Cortex of kidney (tissue), 1 donor: ENCODE measurements at regions not wholly inside any gene's neighbourhood (a gene's known extent, or its start where the extent isn't known, plus 50 kb on each side); places are given as distances from the start of the nearest gene placed in this dataset.

Experiments
- DNase-seq: peaks from one replicate; lab custom pipeline; 2025; lab: John Stamatoyannopoulos, UW

DNA sequence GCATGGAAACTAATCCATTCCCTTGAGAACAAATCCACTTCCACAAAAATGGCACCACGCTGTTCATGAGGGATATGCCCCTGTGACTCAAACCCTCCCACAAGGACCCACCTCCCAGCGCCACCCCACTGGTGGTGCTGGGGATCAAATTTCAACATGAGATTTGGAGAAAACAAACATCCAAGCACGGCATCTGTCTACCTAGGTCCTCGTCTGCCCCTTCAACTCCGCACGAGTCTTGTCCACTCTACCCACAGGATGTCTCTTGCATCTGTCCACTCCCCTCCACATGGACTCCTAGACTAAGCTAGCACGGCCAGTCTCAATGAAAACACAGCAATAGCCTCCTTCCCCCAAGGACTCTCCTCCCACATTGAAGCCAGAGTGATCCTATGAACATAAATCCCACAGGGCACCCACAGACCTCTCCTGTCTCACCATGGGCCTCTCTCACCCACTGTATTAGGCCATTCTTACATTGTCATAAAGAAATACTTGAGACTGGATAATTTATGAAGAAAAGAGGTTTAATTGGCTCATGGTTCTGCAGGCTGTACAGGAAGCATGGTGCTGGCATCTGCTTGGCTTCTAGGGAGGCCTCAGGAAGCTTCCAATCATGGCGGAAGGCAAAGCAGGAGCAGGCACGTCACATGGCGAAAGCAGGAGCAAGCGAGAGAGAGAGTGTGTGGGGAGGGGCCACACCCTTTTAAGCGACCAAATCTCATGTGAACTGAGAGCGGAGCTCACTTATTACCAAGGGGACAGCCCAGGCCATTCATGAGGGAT lies 101.4 kb downstream of the TOMM20 start:
- no peak for DNase-seq

GRCh38 chr1:235025422-235025984 lies 103.1 kb downstream of the TOMM20 start:
- no peak for DNase-seq

- DNase-seq: no peak
Measured at GRCh38 chr1:235024711-235025421, 103.8 kb downstream of the TOMM20 start.

DNA sequence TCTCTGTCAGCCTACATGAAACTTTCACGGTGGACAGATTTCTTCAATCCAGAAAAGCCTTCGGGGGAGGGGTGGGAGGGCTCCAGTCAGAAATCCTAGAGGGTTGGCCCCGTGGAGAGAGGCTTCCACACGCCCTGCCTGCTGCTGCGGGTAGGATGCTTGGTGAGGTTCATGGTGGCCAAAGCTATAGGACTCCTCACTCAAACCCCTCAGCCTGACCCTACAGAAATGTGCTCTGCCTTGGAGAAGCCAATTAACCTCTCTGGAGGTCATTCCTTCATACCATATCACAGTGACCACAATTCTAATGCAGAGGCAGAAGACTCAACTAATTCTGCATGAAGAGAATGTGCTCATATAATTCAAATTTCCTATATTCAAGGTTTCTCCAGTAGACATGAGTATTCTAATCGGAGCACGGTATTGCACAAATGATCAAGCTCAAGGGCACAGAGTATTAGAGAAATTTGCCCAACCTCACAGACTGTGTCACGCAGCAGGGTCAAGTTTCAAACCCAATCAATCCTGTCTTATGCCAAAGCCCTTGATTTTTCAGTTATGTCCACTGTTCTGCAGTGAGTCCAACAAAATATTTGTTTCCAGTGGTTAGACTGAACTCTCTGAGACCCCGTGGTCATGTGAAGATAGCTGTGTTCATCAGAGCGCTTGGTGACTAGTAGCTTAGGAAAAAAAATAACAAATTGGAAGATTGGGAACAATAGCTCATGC lies 104.8 kb downstream of the TOMM20 start:
- no peak for DNase-seq

- DNase-seq: no peak
Measured at GRCh38 chr1:235022981-235023710, 105.5 kb downstream of the TOMM20 start.

DNA sequence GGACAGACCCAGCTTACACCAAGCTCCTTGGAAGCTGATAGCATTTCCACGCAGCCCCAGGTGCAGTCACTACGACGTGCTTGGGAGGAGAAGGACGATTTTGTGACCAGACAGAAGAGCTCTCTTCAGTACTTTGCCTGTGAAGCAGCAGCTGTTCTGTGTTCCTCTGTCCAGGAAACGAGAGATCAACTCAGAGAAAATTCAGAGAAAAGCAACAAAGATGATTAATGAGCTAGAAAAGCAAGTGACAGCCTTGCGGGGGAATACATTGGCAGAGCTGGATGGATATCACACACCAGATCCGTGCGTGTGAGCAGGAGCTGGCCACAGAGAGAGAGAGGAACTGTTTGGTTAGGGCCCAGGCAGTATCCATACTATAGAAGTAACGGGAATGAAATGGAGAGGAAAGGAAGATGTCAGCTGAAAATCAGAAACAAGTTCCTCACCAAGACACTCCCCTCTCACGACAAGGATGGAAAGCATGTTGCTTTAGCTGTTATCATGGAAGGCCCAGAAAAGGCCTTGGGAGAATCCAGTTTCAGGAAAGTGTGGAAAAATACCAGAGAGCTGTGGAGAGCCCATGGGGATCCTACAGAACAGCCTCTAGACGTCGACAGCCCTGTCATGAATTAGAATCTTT lies 106.2 kb downstream of the TOMM20 start:
- no peak for DNase-seq

- DNase-seq: no peak
Measured at GRCh38 chr1:235021815-235022214, 106.8 kb downstream of the TOMM20 start.

DNA sequence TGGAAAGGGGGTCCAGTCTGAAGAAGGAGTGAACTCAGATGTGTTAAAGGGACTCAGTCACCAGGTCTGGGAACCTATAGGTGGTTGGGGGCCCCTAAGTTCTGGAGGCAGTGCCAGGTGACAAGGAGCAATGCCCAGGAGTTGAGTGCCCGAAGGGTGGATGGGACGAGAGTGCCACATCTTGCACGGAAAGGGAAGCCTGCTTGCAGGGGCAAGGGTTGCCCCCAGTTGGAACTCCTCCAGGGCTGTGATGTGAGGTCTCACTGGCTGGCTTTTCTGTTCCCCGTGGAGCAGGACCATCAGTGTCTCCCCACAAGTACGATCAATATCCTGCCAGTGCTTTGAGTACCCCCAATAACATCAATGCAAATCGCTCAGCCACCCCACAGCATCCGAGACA lies 107.3 kb downstream of the TOMM20 start:
- DNase-seq: no peak

DNA sequence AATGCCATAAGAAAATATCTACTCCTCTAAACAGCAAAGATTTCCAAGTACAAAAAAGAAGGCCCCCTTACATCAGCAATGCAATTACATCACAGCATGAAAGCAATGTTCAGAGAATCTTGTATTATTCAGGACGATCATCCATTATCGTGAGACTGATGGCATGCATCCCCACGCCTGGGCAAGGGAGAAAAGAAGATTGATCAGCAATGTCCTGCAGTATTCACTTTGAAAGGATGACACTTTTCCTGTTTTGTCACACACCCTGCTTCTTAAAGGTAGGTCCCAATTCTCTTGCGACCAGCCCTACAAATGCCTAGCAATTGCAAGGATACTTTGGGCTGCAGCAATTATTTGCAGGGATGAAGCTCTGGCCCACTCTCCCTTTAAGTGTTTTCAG lies 108.7 kb downstream of the TOMM20 start:
- no peak for DNase-seq

DNA sequence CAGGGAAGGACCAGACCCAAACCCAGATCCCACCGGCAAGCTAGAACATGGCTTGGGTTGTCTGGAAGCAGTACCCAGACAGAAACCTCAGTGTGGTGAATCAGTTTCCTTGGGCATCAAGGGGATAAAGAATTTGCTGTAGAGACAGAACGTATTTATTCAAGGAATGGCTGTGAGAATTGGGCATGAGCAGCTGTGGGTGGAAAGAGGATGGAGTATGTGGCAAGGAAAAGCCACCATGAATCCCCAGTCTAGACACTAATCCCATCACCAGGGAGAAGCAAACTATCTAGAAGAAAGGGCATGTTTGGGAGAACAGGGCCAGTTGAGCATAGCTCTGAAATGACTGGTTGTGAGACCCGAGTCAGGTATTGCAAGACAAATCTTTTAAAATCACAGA lies 109.2 kb downstream of the TOMM20 start:
- DNase-seq: no peak

- DNase-seq: no peak
Measured at GRCh38 chr1:235018720-235019444, 109.8 kb downstream of the TOMM20 start.

GRCh38 chr1:235018161-235018560 lies 110.5 kb downstream of the TOMM20 start:
- no peak for DNase-seq

DNA sequence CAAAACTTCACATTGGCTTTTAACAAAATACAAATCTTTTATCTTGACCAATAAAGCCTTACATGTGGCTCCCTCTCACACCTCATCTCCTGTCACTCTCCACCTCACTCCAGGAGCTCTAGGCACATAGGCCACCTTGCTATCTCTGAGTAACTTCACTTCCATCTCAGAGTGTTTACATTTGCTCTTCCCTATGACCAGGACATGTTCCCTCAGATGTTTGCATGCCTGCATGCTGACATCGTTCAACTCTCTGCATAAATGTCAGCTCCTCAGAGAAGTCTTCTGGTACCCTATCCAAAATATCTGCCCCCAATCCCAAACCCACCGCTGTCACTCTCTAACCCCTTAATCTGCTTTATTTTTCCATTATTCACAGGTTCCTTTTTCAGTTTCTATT lies 110.9 kb downstream of the TOMM20 start:
- DNase-seq: no peak

DNA sequence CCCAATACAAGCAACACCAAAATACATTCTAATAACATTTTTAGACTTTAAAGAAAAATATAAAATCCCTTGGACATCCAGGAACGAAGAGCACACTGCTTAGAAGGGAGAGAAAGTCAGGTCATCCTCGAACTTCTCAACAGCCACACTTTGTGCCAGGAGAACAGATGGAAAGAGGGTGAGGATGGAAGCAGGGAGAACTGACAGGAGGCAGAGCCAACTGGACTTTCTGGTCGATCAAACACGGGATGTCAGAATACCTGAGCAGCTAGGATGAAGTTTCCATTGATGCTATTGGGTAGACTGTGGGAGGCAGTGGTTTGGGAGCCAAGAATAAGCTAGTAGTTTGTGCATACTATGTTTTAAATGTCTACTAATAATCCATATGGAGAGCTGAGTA lies 111.4 kb downstream of the TOMM20 start:
- DNase-seq: no peak

DNA sequence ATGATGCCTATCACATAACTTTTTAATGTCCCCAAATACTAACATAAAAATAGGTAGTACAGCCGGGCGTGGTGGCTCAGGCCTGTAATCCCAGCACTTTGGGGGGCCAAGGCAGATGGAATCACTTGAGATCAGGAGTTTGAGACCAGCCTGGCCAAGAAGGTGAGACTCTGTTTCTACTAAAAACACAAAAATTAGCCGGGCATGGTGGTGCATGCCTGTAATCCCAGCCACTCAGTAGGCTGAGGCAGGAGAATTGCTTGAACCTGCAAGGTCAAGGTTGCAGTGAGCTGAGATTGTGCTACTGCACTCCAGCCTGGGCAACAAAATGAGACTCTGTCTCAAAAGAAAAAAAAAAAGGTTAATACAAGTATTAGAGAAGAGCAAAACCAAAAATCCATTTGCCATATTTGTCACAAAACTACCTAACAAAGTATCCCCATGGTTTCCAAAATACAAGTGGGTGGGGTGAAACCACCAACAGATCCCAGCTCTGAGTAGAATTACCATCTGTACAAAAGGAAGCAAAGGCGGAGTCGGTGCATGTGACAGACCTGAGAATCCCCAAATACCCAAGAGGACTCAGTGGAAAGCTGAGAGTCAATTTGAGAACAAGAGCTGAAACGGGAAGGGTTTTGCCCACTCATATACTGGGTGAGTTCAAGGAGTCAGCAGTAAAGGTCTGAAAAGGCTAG lies 113.2 kb downstream of the TOMM20 start:
- DNase-seq: no peak

DNA sequence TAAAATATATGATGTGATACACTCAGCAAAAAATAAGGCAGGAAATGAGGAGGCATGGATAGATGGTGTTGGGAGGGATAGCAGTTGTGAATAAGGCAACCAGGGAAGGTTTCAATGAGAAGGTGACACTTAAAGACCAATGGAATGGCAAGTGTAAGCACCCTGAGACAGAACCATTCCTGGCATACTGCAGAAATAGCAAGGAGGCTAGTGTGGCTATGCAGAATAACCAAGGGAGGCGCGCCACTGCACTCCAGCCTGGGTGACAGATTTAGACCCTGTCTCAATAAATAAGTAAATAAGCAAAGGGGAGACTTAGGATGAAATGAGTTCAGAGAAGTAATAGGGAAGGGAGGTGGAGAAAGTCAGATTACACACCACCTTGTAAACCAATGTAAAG lies 113.9 kb downstream of the TOMM20 start:
- no peak for DNase-seq

DNA sequence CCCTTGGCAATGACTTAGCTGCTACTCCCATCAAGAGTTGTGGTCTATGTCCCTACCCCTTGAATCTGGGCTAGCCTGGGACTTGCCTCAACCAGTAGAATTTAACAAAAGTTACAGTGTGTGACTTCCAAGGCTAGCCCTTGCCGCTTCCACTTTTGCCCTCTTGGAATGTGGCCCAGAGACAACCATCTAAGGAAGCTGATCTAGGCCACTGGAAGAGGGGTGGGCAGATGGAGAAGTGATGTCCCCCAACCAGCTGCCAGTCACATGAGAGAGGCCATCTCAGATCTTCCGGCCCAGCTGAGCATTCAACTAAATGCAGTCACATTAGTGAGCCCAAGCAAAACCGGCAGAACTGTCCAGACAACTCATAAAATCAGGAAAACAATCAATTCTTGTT lies 115.1 kb downstream of the TOMM20 start:
- DNase-seq: no peak

GRCh38 chr1:235012436-235013210 lies 116.0 kb downstream of the TOMM20 start:
- no peak for DNase-seq
